GM12892 (cell line): ENCODE measurements at regions not wholly inside any gene's neighbourhood (a gene's known extent, or its start where the extent isn't known, plus 50 kb on each side); places are given as distances from the start of the nearest gene placed in this dataset.

Experiments
- POLR2A ChIP-seq: IDR thresholded peaks from 2 replicates; pipeline ENCODE4 v1.6.1; 2011; ENCODE audit warnings: low read depth, low read length, control low read depth
- POLR2AphosphoS5 ChIP-seq: IDR thresholded peaks from 2 replicates; pipeline ENCODE4 v1.6.1; 2011; ENCODE audit warnings: low read depth, low read length, control low read depth

DNA sequence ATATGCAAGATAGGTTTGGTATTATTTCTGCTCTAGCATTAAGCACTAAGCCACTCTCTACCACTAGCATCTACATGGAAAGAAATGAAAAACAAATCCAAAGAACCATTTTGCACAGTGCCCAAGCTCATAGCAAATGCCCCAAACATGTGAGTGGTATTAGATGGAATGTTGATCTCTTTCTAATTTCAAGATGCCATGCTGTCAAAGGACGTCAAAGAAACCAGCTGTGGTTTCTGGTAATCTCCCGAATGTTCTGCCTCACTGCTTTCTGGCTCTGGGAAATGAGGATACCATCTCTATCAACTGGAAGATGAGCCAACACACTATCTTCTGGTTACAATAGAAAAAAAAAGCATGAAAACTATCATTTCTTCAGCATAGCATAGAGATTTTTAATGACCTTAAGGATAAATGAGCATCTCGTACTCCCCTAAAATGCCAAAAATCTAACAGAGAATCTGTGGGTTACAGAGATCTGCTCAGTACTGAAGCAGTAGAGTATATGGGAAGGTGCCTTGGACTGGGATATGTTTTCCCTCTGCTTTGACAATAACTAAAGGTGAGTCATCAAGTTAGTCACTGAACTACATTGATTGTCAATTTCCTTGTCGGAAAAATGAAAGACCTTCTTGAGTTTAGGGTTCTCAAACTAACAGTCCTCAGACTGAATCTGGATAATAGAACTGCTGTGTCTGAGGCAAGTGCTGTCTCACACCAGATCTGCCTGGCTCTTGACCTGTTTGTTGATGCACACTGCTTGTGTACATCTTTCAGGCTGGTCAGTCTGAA is 244.8 kb upstream of the NCKAP5 start:
- TF ChIP-seq POLR2AphosphoS5, result no peak
- TF ChIP-seq POLR2A, result no peak
